ENCODE measurements at regions not wholly inside any gene's neighbourhood (a gene's known extent, or its start where the extent isn't known, plus 50 kb on each side); places are given as distances from the start of the nearest gene placed in this dataset.

- TF ChIP-seq CTCF (IDR thresholded peaks at IDR 0.05) (no peak), POLR2A (IDR thresholded peaks at IDR 0.05) (no peak), EP300 (IDR thresholded peaks at IDR 0.05) (no peak), POLR2AphosphoS5 (IDR thresholded peaks at IDR 0.05) (no peak)
Observed at GRCh38 chr2:66695226-66695735, 260.4 kb downstream of the MEIS1 start.
